Choroid plexus epithelial cell (primary cell): ENCODE measurements at regions not wholly inside any gene's neighbourhood (a gene's known extent, or its start where the extent isn't known, plus 50 kb on each side); places are given as distances from the start of the nearest gene placed in this dataset.
"Not testable (repeated sequence)": the region's sequence is repeated elsewhere in the genome, so short reads cannot be mapped to it uniquely, and the experiment has no call there.

Experiments used
- DNase-seq: peaks from one replicate; pipeline ENCODE4 v3.0.0-alpha.2; 2010; ENCODE audit warnings: low read depth
- H3K4me3 ChIP-seq: 2 replicates; pipeline ENCODE4 v1.5.1; 2011; ENCODE audit warnings: low read depth, mild to moderate bottlenecking, control low read depth, low read length, moderate library complexity
- CTCF ChIP-seq: conservative IDR thresholded peaks from 2 replicates; pipeline ENCODE4 v1.5.1; 2011; ENCODE audit warnings: low read depth, mild to moderate bottlenecking, control low read depth, inconsistent platforms, low read length, moderate library complexity

- no peak for DNase-seq
- H3K4me3 ChIP-seq = no peak overlapping the region
- TF ChIP-seq CTCF = no peak
These were observed 378.5 kb downstream of the TCERG1L start for GRCh38 chr10:130933008-130933390.

GRCh38 chr10:130934293-130935127 lies 377.0 kb downstream of the TCERG1L start:
- peak; percentile 27 for DNase-seq
- TF ChIP-seq CTCF = peak; percentile 22
- H3K4me3 ChIP-seq = no peak overlapping the region

- no peak overlapping the region for H3K4me3 ChIP-seq
- DNase-seq = peak; percentile 34
- peak; percentile 12 for TF ChIP-seq CTCF
These were observed 376.4 kb downstream of the TCERG1L start for GRCh38 chr10:130935128-130935439.

- no peak for TF ChIP-seq CTCF
- DNase-seq = no peak
- no peak overlapping the region for H3K4me3 ChIP-seq
These were observed 375.5 kb downstream of the TCERG1L start for GRCh38 chr10:130935897-130936550.

- TF ChIP-seq CTCF = no peak
- no peak for DNase-seq
- H3K4me3 ChIP-seq = no peak overlapping the region
These were observed 374.7 kb downstream of the TCERG1L start for GRCh38 chr10:130936851-130937250.

GRCh38 chr10:130938051-130938450 lies 373.5 kb downstream of the TCERG1L start:
- H3K4me3 ChIP-seq = no peak overlapping the region
- DNase-seq = no peak
- no peak for TF ChIP-seq CTCF

GRCh38 chr10:130938891-130939290 lies 372.6 kb downstream of the TCERG1L start:
- not testable (repeated sequence) for DNase-seq, H3K4me3 ChIP-seq
